ENCODE measurements at regions not wholly inside any gene's neighbourhood (a gene's known extent, or its start where the extent isn't known, plus 50 kb on each side); places are given as distances from the start of the nearest gene placed in this dataset.

DNA sequence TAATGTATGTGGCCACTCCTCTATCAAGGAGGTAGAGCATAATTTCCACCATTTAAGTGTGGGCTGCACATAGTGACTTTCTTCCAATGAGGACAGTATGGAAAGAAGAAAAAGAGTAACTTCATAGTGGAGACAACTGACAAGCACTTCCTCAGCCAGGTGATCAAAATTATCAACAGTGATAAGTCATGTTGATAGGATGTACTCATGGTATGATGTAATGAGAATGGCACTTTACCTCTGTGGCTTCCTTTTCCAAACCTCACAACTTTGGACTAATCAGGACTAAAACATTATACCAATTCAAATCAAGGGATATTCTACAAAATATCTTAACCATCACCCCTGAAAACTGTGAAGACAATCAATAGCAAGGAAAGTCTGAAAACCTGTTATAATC lies 302.3 kb upstream of the CITED2 start:
- no peak for TF ChIP-seq POLR2A (IDR thresholded peaks at IDR 0.05)
- TF ChIP-seq, protein P1, sequence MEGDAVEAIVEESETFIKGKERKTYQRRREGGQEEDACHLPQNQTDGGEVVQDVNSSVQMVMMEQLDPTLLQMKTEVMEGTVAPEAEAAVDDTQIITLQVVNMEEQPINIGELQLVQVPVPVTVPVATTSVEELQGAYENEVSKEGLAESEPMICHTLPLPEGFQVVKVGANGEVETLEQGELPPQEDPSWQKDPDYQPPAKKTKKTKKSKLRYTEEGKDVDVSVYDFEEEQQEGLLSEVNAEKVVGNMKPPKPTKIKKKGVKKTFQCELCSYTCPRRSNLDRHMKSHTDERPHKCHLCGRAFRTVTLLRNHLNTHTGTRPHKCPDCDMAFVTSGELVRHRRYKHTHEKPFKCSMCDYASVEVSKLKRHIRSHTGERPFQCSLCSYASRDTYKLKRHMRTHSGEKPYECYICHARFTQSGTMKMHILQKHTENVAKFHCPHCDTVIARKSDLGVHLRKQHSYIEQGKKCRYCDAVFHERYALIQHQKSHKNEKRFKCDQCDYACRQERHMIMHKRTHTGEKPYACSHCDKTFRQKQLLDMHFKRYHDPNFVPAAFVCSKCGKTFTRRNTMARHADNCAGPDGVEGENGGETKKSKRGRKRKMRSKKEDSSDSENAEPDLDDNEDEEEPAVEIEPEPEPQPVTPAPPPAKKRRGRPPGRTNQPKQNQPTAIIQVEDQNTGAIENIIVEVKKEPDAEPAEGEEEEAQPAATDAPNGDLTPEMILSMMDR (IDR thresholded peaks at IDR 0.05), result no peak
